Renal cortex interstitium (tissue), 11 donors: ENCODE measurements at regions not wholly inside any gene's neighbourhood (a gene's known extent, or its start where the extent isn't known, plus 50 kb on each side); places are given as distances from the start of the nearest gene placed in this dataset.
"Not testable (repeated sequence)": the region's sequence is repeated elsewhere in the genome, so short reads cannot be mapped to it uniquely, and the experiment has no call there.

Source experiments
- DNase-seq, 11 donors: peaks; one replicate each; pipeline ENCODE4 v3.0.0-alpha.2; 2013; ENCODE audit warnings: low read depth in 9 of 11, low spot score in 4 of 11; ENCODE audit errors: extremely low read depth in 1 of 11

GRCh38 chr5:54792611-54793404, 192.6 kb downstream of the ESM1 start:
- DNase-seq: no peak

GRCh38 chr5:54787910-54788309, 197.5 kb downstream of the ESM1 start:
- not testable (repeated sequence) for DNase-seq

GRCh38 chr5:54785729-54786591, 199.4 kb downstream of the ESM1 start:
- DNase-seq: no peak

GRCh38 chr5:54778783-54779182, 206.6 kb downstream of the ESM1 start:
- no peak for DNase-seq

- DNase-seq: no peak
These were observed 209.7 kb downstream of the ESM1 start for GRCh38 chr5:54775645-54776044.

GRCh38 chr5:54774281-54775170, 210.9 kb downstream of the ESM1 start:
- no peak for DNase-seq

- no peak for DNase-seq
These were observed 212.7 kb downstream of the ESM1 start for GRCh38 chr5:54772684-54773083.

- no peak for DNase-seq
These were observed 213.2 kb downstream of the ESM1 start for GRCh38 chr5:54772231-54772630.

- no peak for DNase-seq
These were observed 215.6 kb downstream of the ESM1 start for GRCh38 chr5:54769746-54770145.

GRCh38 chr5:54769072-54769471, 216.3 kb downstream of the ESM1 start:
- no peak for DNase-seq

GRCh38 chr5:54766748-54767147, 218.6 kb downstream of the ESM1 start:
- DNase-seq: no peak

GRCh38 chr5:54765165-54766028, 220.0 kb downstream of the ESM1 start:
- no peak for DNase-seq

- DNase-seq: no peak
These were observed 221.0 kb downstream of the ESM1 start for GRCh38 chr5:54764102-54765090.

GRCh38 chr5:54761213-54761701, 224.1 kb downstream of the ESM1 start:
- DNase-seq: no peak

GRCh38 chr5:54760182-54760935, 225.0 kb downstream of the ESM1 start:
- DNase-seq: no peak

GRCh38 chr5:54758038-54758437, 227.4 kb downstream of the ESM1 start:
- no peak for DNase-seq
